Spleen (tissue), 7 donors: ENCODE measurements at regions not wholly inside any gene's neighbourhood (a gene's known extent, or its start where the extent isn't known, plus 50 kb on each side); places are given as distances from the start of the nearest gene placed in this dataset.

Experiments
- CTCF ChIP-seq, 11 experiments: fragments of 200-600 bp in 7 of 11; fragments of 450-650 bp in 4 of 11; sonication (generic) in 4 of 11; IDR thresholded peaks in 8 of 11; conservative IDR thresholded peaks in 3 of 11; 1 replicate in 7 of 11; 2 replicates in 4 of 11; pipeline versions ENCODE4 v1.4.0 to v1.8.0; 2016 to 2021; ENCODE audit warnings: antibody characterized with exemption in 11 of 11, inconsistent platforms in 4 of 11, mild to moderate bottlenecking in 1 of 11
- POLR2A ChIP-seq, 3 donors: fragments of 450-650 bp; IDR thresholded peaks; one replicate each; pipeline ENCODE4 v1.5.1; 2017; ENCODE audit warnings: antibody characterized with exemption in 3 of 3, mild to moderate bottlenecking in 1 of 3
- donor health status: DM: no; HTN: no; CAD: no; lungs with moderate emphysema.
- donor health status: DM: no; HTN: no; CAD: no.
- donor health status: DM: no; HTN: no; CAD: no.

- TF ChIP-seq CTCF (IDR thresholded peaks at IDR 0.05 in 8 of 11, conservative IDR thresholded peaks at IDR 0.05 in 3 of 11) (no peak), POLR2A (IDR thresholded peaks at IDR 0.05) (no peak)
These were observed 115.7 kb downstream of the ACKR3 start for GRCh38 chr2:236685361-236685760.
